PC-3 (cell line): ENCODE measurements at regions not wholly inside any gene's neighbourhood (a gene's known extent, or its start where the extent isn't known, plus 50 kb on each side); places are given as distances from the start of the nearest gene placed in this dataset.

ENCODE experiments used
- ATAC-seq: fragments of 200-7000 bp; cut with Tn5 transposase; 2 replicates; pipeline ENCODE4 v1.9.1; 2020; ENCODE audit warnings: mild to moderate bottlenecking, moderate library complexity
- BruUV-seq: library from RNA; stranded (reverse); fragments of 400-500 nt; replicated peaks from 2 replicates; lab custom pipeline; 2021; lab: Mats Ljungman, UMichigan
- CTCF ChIA-PET: fragments of 300-600 bp; sonication (Branson Sonifier 250); formaldehyde crosslinking; loops from one replicate; lab custom pipeline; 2022; ENCODE audit warnings: antibody characterized with exemption; lab: Charles Lee
- POLR2A ChIA-PET: fragments of 300-600 bp; sonication (Branson Sonifier 250); formaldehyde crosslinking; loops from one replicate; lab custom pipeline; 2022; ENCODE audit warnings: antibody characterized with exemption; ENCODE audit not compliant: unreplicated experiment; lab: Charles Lee
- DNase-seq: peaks from one replicate; pipeline ENCODE4 v3.0.0-alpha.2; 2015
- H2AFZ ChIP-seq: fragments of 300-600 bp; sonication (generic); 2 replicates; pipeline ENCODE4 v1.6.0; 2016; ENCODE audit warnings: antibody characterized with exemption, low read length
- H3F3A ChIP-seq: fragments of 300-600 bp; sonication (generic); one replicate; pipeline ENCODE4 v1.6.0; 2017; ENCODE audit warnings: antibody characterized with exemption, low read length, control low read depth, mild to moderate bottlenecking; ENCODE audit not compliant: unreplicated experiment
- H3K27ac ChIP-seq: fragments of 300-600 bp; sonication (generic); 2 replicates; pipeline ENCODE4 v1.5.1; 2016; ENCODE audit warnings: mild to moderate bottlenecking, low read length
- H3K27me3 ChIP-seq: fragments of 300-600 bp; sonication (generic); 2 replicates; pipeline ENCODE4 v1.6.1; 2016; ENCODE audit warnings: low read length, mixed read lengths
- H3K36me3 ChIP-seq: fragments of 300-600 bp; sonication (generic); 2 replicates; pipeline ENCODE4 v1.6.1; 2016; ENCODE audit warnings: low read depth, mixed run types, low read length, mixed read lengths
- H3K4me1 ChIP-seq: fragments of 300-600 bp; sonication (generic); 2 replicates; pipeline ENCODE4 v1.5.1; 2016; ENCODE audit warnings: low read length; ENCODE audit not compliant: insufficient read depth
- H3K4me2 ChIP-seq: fragments of 300-600 bp; sonication (generic); 2 replicates; pipeline ENCODE4 v1.6.0; 2016; ENCODE audit warnings: low read length
- H3K4me3 ChIP-seq: fragments of 300-600 bp; sonication (generic); 2 replicates; pipeline ENCODE4 v1.5.1; 2016; ENCODE audit warnings: mild to moderate bottlenecking, low read length, mixed read lengths
- H3K79me2 ChIP-seq: fragments of 300-600 bp; sonication (generic); 2 replicates; pipeline ENCODE4 v1.6.1; 2017; ENCODE audit warnings: low read length, mixed read lengths
- H3K9ac ChIP-seq: fragments of 300-600 bp; sonication (generic); 2 replicates; pipeline ENCODE4 v1.6.0; 2016; ENCODE audit warnings: mild to moderate bottlenecking, low read length
- H3K9me2 ChIP-seq: fragments of 300-600 bp; sonication (generic); replicated peaks from 2 replicates; pipeline ENCODE4 v1.6.1; 2016; ENCODE audit warnings: mixed run types, low read length, mixed read lengths
- H3K9me3 ChIP-seq: fragments of 300-600 bp; sonication (generic); 2 replicates; pipeline ENCODE4 v1.6.1; 2016; ENCODE audit warnings: low read length, mixed read lengths
- H4K20me1 ChIP-seq: fragments of 300-600 bp; sonication (generic); 2 replicates; pipeline ENCODE4 v1.6.1; 2016; ENCODE audit warnings: low read length, mixed read lengths
- EZH2 ChIP-seq: fragments of 300-600 bp; sonication (generic); IDR thresholded peaks from one replicate; pipeline ENCODE4 v1.6.1; 2017; ENCODE audit warnings: antibody characterized with exemption, mild to moderate bottlenecking, low read length; ENCODE audit not compliant: unreplicated experiment
- EZH2phosphoT487 ChIP-seq: fragments of 300-600 bp; sonication (generic); IDR thresholded peaks from 2 replicates; pipeline ENCODE4 v1.6.1; 2018; ENCODE audit warnings: mild to moderate bottlenecking, antibody characterized with exemption, low read length, borderline replicate concordance
- intact Hi-C: fragments of 100-400 bp; cut with micrococcal nuclease; formaldehyde crosslinking; loops from 2 replicates; pipeline ENCODE4 v1.9.0; 2023
- TF ChIP-seq, protein P1 (sequence below): fragments of 300-600 bp; sonication (generic); conservative IDR thresholded peaks from 2 replicates; pipeline ENCODE4 v1.5.1; 2017; ENCODE audit warnings: antibody characterized with exemption, low read depth, mild to moderate bottlenecking, low read length

DNA sequence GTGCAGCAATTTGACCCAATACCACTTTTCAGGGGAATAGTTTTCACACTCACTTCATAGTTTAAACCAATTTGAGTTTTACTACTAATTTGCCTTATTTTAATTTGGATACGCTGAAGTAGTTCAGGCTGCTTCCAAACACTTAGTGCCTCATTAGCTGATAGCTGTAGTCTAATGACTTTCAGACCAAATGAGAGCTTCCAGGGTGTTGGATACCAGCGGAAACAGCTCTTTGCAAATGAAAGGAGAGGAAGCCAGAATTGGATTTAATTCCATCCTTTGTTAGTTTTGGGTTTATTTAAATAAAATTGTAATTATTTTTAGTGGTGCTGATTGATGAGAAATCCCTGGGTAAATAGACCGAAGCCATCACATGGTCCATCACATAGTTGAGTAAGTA lies 158.3 kb upstream of the SEL1L start:
- BruUV-seq, result no TSS peak

DNA sequence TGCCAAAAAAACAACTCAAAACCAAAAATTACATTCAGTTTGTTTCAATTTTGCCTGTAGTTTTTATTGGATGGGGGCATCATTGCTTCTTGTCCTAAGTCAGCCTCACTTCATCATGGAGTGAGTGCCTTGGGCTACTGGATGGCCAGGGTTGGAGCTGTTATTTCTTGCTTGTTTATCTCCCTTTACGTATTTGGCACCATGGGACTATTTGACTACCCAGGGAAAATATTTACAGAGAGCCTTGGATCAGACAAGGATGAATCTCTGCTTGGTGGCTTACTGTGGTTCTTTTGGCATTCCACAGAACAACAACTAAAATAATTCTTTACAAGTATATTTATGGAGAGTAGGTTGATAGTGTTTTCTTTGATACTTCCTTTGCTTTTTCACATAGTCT lies 160.8 kb upstream of the SEL1L start:
- POLR2A ChIA-PET, result no interaction called here
- intact Hi-C loops, result no loop called here
- H3K27ac ChIP-seq, result no peak overlapping the region
- ATAC-seq, result no peak
- H4K20me1 ChIP-seq, result no peaks in the 10 kb centered on the region
- no peaks in the 10 kb centered on the region for H3K4me1 ChIP-seq
- H3K79me2 ChIP-seq, result no peaks in the 10 kb centered on the region
- no peaks in the 10 kb centered on the region for H3F3A ChIP-seq
- no peaks in the 10 kb centered on the region for H3K9me2 ChIP-seq
- BruUV-seq, result no TSS peak
- no peak overlapping the region for H3K4me3 ChIP-seq
- CTCF ChIA-PET, result no interaction called here
- no peaks in the 10 kb centered on the region for H3K36me3 ChIP-seq
- H3K27me3 ChIP-seq, result no peaks in the 10 kb centered on the region
- no peak overlapping the region for H3K9ac ChIP-seq
- no peaks in the 10 kb centered on the region for H3K9me3 ChIP-seq
- H3K4me2 ChIP-seq, result no peak overlapping the region
- H2AFZ ChIP-seq, result no peak overlapping the region
- TF ChIP-seq EZH2phosphoT487 (no peak), EZH2 (no peak)
- TF ChIP-seq, protein P1, sequence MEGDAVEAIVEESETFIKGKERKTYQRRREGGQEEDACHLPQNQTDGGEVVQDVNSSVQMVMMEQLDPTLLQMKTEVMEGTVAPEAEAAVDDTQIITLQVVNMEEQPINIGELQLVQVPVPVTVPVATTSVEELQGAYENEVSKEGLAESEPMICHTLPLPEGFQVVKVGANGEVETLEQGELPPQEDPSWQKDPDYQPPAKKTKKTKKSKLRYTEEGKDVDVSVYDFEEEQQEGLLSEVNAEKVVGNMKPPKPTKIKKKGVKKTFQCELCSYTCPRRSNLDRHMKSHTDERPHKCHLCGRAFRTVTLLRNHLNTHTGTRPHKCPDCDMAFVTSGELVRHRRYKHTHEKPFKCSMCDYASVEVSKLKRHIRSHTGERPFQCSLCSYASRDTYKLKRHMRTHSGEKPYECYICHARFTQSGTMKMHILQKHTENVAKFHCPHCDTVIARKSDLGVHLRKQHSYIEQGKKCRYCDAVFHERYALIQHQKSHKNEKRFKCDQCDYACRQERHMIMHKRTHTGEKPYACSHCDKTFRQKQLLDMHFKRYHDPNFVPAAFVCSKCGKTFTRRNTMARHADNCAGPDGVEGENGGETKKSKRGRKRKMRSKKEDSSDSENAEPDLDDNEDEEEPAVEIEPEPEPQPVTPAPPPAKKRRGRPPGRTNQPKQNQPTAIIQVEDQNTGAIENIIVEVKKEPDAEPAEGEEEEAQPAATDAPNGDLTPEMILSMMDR, result no peak
- no peak for DNase-seq

More for the DNA sequence above, 158.3 kb upstream of the SEL1L start:
- Histone ChIP-seq H3K36me3 (no peaks in the 10 kb centered on the region), H3K79me2 (no peaks in the 10 kb centered on the region), H3F3A (no peaks in the 10 kb centered on the region), H4K20me1 (no peaks in the 10 kb centered on the region), H3K27me3 (no peaks in the 10 kb centered on the region), H3K4me2 (no peak overlapping the region), H3K9ac (no peak overlapping the region), H3K4me1 (no peaks in the 10 kb centered on the region), H2AFZ (no peak overlapping the region), H3K4me3 (no peak overlapping the region), H3K9me2 (no peaks in the 10 kb centered on the region), H3K27ac (no peak overlapping the region), H3K9me3 (no peaks in the 10 kb centered on the region)
- intact Hi-C loops, result no loop called here
- ATAC-seq (no peak), DNase-seq (no peak)
- POLR2A ChIA-PET, result no interaction called here
- no peak for TF ChIP-seq EZH2
- no peak for TF ChIP-seq EZH2phosphoT487
- TF ChIP-seq, protein P1, result no peak
- CTCF ChIA-PET, result no interaction called here

DNA sequence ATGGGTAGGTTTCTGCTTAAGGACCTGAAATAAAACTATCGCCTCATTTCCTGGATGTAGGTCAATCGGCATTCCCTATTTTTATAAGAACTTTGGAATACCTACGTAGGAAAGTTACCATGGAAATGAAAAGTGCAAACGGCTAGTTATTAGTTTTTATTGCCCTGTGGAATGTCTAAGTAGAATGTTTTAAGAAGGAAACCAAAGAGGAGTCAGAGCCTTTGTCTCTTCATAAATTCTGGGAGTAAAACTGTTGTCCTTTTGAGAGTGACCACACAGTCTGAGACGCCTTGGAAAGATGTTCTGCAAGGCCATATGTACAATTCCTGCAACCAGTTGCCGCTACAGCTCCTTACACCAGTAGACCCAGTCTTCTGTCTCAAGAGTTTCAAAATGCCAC lies 176.0 kb upstream of the SEL1L start:
- Histone ChIP-seq H3K4me2 (no peak overlapping the region), H3K79me2 (no peaks in the 10 kb centered on the region), H3K9ac (no peak overlapping the region), H2AFZ (no peak overlapping the region), H3K27me3 (no peaks in the 10 kb centered on the region), H3K4me3 (no peak overlapping the region), H3K9me3 (no peaks in the 10 kb centered on the region), H4K20me1 (no peaks in the 10 kb centered on the region), H3K36me3 (no peaks in the 10 kb centered on the region), H3K9me2 (no peaks in the 10 kb centered on the region), H3K4me1 (no peaks in the 10 kb centered on the region), H3K27ac (no peak overlapping the region), H3F3A (no peaks in the 10 kb centered on the region)
- no peak for DNase-seq
- ChIA-PET POLR2A (no interaction called here), CTCF (no interaction called here)
- TF ChIP-seq EZH2 (no peak), EZH2phosphoT487 (no peak)
- TF ChIP-seq, protein P1, result no peak
- ATAC-seq, result no peak
- intact Hi-C loops, result no loop called here
- no TSS peak for BruUV-seq
